GM23338 (cell line): ENCODE measurements at regions not wholly inside any gene's neighbourhood (a gene's known extent, or its start where the extent isn't known, plus 50 kb on each side); places are given as distances from the start of the nearest gene placed in this dataset.

ENCODE experiments used
- CREB1 ChIP-seq: fragments of 250-450 bp; sonication (Bioruptor Pico); IDR thresholded peaks from 2 replicates; pipeline ENCODE4 v1.5.0; 2020; ENCODE audit warnings: low read depth, mild to moderate bottlenecking, moderate library complexity
- EZH2 ChIP-seq: fragments of 200-600 bp; sonication (generic); IDR thresholded peaks from one replicate; pipeline ENCODE4 v1.8.0; 2017; ENCODE audit warnings: antibody characterized with exemption, mild to moderate bottlenecking, low read depth; ENCODE audit not compliant: unreplicated experiment
- JUNB ChIP-seq: IDR thresholded peaks from one replicate; pipeline ENCODE4 v1.6.1; 2016; ENCODE audit warnings: antibody characterized with exemption; ENCODE audit not compliant: unreplicated experiment
- TF ChIP-seq, protein P1 (sequence below), 2 experiments: fragments of 200-600 bp in 1 of 2; sonication (generic) in 1 of 2; conservative IDR thresholded peaks; 2 replicates each; pipeline versions ENCODE4 v1.5.1 to v1.6.1; 2016 to 2017; ENCODE audit warnings: antibody characterized with exemption in 2 of 2, low read depth in 2 of 2, mild to moderate bottlenecking in 2 of 2, moderate library complexity in 1 of 2

GRCh38 chr1:229940684-229941083 is 126.4 kb upstream of the GALNT2 start:
- TF ChIP-seq, protein P1, sequence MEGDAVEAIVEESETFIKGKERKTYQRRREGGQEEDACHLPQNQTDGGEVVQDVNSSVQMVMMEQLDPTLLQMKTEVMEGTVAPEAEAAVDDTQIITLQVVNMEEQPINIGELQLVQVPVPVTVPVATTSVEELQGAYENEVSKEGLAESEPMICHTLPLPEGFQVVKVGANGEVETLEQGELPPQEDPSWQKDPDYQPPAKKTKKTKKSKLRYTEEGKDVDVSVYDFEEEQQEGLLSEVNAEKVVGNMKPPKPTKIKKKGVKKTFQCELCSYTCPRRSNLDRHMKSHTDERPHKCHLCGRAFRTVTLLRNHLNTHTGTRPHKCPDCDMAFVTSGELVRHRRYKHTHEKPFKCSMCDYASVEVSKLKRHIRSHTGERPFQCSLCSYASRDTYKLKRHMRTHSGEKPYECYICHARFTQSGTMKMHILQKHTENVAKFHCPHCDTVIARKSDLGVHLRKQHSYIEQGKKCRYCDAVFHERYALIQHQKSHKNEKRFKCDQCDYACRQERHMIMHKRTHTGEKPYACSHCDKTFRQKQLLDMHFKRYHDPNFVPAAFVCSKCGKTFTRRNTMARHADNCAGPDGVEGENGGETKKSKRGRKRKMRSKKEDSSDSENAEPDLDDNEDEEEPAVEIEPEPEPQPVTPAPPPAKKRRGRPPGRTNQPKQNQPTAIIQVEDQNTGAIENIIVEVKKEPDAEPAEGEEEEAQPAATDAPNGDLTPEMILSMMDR (conservative IDR thresholded peaks at IDR 0.05; ENCODE audit: low read depth in 2 of 2): no peak
- TF ChIP-seq CREB1 (CRISPR knock-in tag): no peak
- TF ChIP-seq EZH2: no peak
- no peak for TF ChIP-seq JUNB
